Nephron progenitor cell (in vitro differentiated cells): ENCODE measurements at regions not wholly inside any gene's neighbourhood (a gene's known extent, or its start where the extent isn't known, plus 50 kb on each side); places are given as distances from the start of the nearest gene placed in this dataset.

ENCODE experiments used
- DNase-seq: peaks from one replicate; pipeline ENCODE4 v3.0.0; 2021
- H3K27ac Mint-ChIP-seq: 2 replicates; pipeline ENCODE4 v1.8.0; 2021; ENCODE audit warnings: mild to moderate bottlenecking, moderate library complexity, mixed read lengths
- H3K27me3 Mint-ChIP-seq: 2 replicates; pipeline ENCODE4 v1.8.0; 2021; ENCODE audit warnings: mild to moderate bottlenecking, low read depth, mixed read lengths; ENCODE audit not compliant: poor library complexity
- H3K36me3 Mint-ChIP-seq: 2 replicates; pipeline ENCODE4 v1.8.0; 2021; ENCODE audit warnings: low read depth, mixed read lengths
- H3K4me1 Mint-ChIP-seq: 2 replicates; pipeline ENCODE4 v1.8.0; 2021; ENCODE audit warnings: mixed read lengths
- H3K4me3 Mint-ChIP-seq: 2 replicates; pipeline ENCODE4 v1.8.0; 2021; ENCODE audit warnings: mild to moderate bottlenecking, moderate library complexity, mixed read lengths
- H3K9me3 Mint-ChIP-seq: 2 replicates; pipeline ENCODE4 v1.8.0; 2021; ENCODE audit warnings: mild to moderate bottlenecking, moderate library complexity, mixed read lengths
- TF ChIP-seq, protein P1 (sequence below): fragments of 200-600 bp; sonication (generic); IDR thresholded peaks from 2 replicates; pipeline ENCODE4 v1.5.0; 2021; ENCODE audit warnings: antibody characterized with exemption

DNA sequence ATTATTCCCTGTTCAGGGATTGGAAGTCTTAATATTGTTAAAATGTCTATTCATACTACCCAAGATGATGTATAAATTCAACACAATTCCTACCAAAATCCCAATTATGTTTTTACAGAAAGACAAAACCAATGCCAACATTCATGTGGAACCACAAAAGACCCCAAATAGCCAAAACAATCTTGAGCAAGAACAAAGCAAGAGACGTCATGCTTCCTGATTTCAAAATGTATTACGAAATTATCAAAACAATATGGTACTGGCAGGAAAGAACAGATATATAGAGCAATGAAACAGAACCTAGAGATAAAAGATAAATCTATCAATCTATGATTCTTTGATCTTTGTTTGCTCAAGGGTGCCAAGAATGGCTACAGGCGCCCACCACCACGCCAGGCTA is 237.9 kb downstream of the TAF11L14 start:
- no peaks in the 10 kb centered on the region for H3K4me1 Mint-ChIP-seq
- H3K27ac Mint-ChIP-seq: no peak overlapping the region
- no peak for DNase-seq
- TF ChIP-seq, protein P1, sequence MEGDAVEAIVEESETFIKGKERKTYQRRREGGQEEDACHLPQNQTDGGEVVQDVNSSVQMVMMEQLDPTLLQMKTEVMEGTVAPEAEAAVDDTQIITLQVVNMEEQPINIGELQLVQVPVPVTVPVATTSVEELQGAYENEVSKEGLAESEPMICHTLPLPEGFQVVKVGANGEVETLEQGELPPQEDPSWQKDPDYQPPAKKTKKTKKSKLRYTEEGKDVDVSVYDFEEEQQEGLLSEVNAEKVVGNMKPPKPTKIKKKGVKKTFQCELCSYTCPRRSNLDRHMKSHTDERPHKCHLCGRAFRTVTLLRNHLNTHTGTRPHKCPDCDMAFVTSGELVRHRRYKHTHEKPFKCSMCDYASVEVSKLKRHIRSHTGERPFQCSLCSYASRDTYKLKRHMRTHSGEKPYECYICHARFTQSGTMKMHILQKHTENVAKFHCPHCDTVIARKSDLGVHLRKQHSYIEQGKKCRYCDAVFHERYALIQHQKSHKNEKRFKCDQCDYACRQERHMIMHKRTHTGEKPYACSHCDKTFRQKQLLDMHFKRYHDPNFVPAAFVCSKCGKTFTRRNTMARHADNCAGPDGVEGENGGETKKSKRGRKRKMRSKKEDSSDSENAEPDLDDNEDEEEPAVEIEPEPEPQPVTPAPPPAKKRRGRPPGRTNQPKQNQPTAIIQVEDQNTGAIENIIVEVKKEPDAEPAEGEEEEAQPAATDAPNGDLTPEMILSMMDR: no peak
- H3K36me3 Mint-ChIP-seq: no peaks in the 10 kb centered on the region
- peaks cover 7% of the 10 kb centered on the region for H3K9me3 Mint-ChIP-seq
- no peak overlapping the region for H3K4me3 Mint-ChIP-seq
- H3K27me3 Mint-ChIP-seq: peaks cover 7% of the 10 kb centered on the region

DNA sequence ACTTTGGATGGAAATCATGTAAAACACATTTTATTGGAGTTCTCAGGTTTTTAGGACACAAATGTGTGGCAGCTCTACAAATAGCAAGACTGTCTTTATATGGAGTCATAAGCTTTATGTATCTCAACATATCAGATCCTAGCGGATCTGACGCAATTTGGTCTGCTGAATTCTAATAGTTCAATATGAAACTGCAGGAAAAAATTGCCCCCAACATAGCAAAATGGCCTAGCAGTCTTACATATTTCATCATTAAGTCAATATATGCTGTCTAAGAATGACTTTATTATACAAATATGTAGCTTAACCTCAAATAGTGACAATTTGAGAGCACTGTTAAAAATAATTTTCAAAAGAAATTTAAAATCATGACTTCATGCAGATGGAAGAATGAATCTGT is 244.3 kb downstream of the TAF11L14 start:
- DNase-seq: no peak
- Mint-ChIP-seq H3K27ac (no peak overlapping the region), H3K9me3 (no peaks in the 10 kb centered on the region), H3K36me3 (no peaks in the 10 kb centered on the region), H3K4me3 (no peak overlapping the region), H3K27me3 (peaks cover 7% of the 10 kb centered on the region), H3K4me1 (no peaks in the 10 kb centered on the region)
- TF ChIP-seq, protein P1: no peak

DNA sequence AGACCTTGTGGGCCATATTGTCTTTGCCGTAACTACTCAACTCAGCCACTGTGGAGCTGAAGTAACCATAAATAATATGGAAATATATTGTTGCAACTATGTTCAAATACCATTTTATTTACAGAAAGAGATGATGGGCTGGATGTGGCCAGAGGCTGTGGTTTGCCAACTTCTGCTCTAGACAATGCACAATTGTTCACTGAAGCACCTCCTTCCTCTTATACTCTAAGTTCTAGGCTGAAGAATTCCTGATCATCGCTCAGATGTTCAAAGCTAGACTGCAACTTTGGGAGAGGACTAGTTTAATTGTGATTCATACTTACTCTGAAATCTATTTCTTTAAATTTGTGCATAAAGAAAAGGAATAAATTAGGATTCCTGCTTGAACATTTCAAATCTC is 245.0 kb downstream of the TAF11L14 start:
- DNase-seq: no peak
- Mint-ChIP-seq H3K27me3 (peaks cover 7% of the 10 kb centered on the region), H3K4me3 (no peak overlapping the region), H3K9me3 (no peaks in the 10 kb centered on the region), H3K27ac (no peak overlapping the region), H3K36me3 (no peaks in the 10 kb centered on the region), H3K4me1 (no peaks in the 10 kb centered on the region)
- TF ChIP-seq, protein P1: no peak

DNA sequence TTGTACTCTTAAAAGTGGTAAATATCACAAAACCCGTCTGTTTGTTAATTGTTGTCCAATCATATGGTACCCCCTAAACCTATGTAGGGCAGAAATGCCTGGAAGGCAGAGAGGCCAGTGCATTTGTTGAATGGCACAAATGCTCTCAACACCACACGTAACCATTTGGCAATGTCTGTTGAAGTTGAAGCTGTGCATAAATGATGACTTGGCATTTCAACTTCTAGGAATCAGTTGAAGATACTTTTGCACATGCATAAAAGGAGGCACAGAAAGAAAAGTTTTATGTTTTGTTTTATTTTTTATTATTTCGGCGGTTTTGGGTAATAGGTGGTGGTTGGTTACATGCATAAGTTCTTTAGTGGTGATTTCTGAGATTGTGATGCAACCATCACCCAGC is 246.6 kb downstream of the TAF11L14 start:
- TF ChIP-seq, protein P1: no peak
- Mint-ChIP-seq H3K9me3 (no peaks in the 10 kb centered on the region), H3K36me3 (no peaks in the 10 kb centered on the region), H3K27me3 (peaks cover 4% of the 10 kb centered on the region), H3K27ac (no peak overlapping the region), H3K4me3 (no peak overlapping the region), H3K4me1 (no peaks in the 10 kb centered on the region)
- no peak for DNase-seq

DNA sequence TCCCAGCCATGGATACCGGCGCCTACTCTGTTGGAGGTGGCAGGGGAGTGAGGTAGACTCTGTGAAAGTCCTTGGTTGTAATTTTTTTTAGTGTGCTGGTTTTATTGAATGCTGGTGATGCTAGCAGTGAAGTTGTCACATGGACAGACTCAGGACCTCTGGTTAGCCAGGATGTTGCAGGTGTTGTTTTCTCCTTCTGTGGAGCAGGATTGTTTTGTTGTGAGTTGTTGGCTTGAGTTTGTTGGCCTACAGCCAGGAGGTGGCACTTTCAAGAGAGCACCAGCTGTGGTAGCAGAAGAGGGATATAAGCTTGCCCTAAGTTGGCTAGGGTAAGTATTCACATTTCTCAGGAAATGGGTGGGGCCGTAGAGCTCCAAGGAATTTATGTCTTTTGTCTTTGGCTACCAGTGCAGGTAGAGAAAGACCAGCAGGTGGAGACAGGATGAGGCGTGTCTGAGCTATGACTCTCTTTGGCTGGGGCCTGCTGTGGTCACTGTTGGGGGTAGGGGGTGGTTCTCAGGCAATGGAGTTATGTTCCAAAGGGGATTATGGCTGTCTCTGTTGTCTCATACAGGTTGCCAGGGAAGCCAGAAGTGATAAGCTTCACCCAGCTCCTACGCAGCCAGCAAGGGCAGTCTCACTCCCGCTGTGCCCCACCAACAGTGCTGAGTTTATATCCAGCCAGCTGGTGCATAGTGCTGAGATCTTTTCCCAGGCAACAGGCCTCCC is 248.7 kb downstream of the TAF11L14 start:
- Mint-ChIP-seq H3K4me3 (no peak overlapping the region), H3K27ac (no peak overlapping the region), H3K9me3 (no peaks in the 10 kb centered on the region), H3K36me3 (no peaks in the 10 kb centered on the region), H3K4me1 (no peaks in the 10 kb centered on the region), H3K27me3 (no peaks in the 10 kb centered on the region)
- no peak for DNase-seq
- TF ChIP-seq, protein P1: no peak

DNA sequence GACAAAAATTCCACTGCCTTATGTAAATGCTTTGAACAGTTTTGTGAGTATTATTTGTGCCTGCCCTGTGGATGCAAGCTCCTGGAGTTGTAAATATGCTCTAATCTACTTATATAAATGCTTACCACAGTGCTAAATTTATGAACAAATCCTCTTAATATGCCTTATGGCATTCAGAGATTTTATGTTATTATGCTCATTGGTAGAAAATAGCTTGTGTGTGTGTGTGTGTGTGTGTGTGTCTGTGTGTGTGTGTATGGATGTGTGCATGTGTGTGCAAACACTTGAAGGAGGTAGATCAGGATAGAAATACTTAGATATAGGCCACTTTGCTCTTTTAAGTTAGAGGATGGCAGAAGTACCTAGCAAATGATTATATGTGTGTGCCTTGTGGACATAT is 253.9 kb downstream of the TAF11L14 start:
- H3K4me3 Mint-ChIP-seq: no peak overlapping the region

More for the DNA sequence above, 253.9 kb downstream of the TAF11L14 start:
- Mint-ChIP-seq H3K27me3 (no peaks in the 10 kb centered on the region), H3K4me1 (no peaks in the 10 kb centered on the region), H3K27ac (no peak overlapping the region), H3K36me3 (no peaks in the 10 kb centered on the region), H3K9me3 (no peaks in the 10 kb centered on the region)
- no peak for DNase-seq
- TF ChIP-seq, protein P1: no peak
